NCI-H1930 (cell line): ENCODE measurements at regions not wholly inside any gene's neighbourhood (a gene's known extent, or its start where the extent isn't known, plus 50 kb on each side); places are given as distances from the start of the nearest gene placed in this dataset.

Experiments used
- DNase-seq, 2 experiments: peaks; one replicate each; lab custom pipeline; 2025; lab: John Stamatoyannopoulos, UW

- DNase-seq, result no peak
Observed at GRCh38 chr3:159904455-159904854, 84.2 kb upstream of the IL12A start.

- DNase-seq, result no peak
Observed at GRCh38 chr3:159904911-159905310, 83.7 kb upstream of the IL12A start.

- no peak for DNase-seq
Observed at GRCh38 chr3:159907828-159908227, 80.8 kb upstream of the IL12A start.

DNA sequence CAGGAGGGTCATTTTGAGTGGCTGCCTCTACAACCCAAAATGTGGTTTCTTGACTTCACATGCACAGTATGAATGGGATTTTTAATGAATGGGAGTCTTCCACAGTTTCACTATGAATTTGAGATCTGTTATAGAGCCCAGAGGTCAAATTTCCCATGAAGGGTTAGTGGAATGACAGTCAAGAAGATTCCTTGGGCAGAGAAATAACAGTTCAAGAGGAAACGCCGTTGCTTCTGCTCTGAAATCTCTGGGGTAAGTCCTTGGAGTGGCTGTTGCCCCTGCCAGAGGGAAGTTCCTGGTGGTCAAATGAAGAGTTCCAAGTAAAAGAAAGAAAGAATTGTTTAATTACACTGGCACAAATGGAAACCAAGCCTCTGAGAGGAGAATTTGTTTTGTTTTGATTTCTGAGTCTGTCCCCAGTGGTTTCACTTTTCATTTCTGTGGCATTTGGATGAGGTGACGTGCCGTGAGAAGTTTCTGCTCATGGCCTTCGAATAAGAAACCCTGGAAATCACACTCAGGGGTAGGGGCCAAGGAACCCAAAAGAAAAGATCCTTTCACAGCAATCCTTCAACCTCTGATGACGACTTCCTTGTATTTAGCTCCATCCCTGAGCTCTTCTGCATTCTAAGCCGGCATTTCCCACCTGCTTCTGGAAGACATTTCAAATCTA is 77.5 kb upstream of the IL12A start:
- DNase-seq, result no peak

- DNase-seq, result no peak
Observed at GRCh38 chr3:159911664-159912037, 77.0 kb upstream of the IL12A start.

DNA sequence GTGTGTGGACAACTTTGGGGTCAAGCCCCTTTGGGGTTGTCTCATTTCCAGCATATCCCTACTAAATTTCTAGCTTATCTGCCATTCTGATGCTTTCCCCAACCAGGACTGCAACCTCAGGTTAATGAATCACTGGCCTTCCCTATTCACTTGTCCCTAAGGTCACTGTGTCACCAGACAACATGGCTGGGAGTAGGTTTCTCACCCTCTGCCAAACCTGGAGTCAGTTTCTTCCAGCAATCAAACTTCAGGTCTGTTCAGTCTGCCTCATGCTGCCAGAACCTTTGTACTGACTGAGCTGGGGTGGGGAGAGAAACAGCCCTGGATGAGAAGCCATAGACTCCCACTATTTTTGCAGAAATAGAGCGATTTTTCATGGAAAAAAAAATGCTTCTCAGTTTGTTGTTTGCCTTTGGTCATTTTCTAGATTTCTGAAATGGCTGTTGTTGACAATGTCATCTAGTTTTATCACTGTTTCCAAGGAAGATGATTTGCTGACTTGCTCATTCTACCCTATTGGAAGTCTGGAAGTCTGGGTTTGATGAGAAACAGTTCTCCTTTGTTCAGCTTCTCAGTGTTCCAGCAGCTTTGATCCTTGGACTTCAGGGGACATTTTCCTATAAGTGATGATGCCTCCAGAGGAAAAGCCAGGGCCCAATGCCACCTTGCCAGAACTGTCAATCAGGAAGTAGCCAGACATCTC is 74.8 kb upstream of the IL12A start:
- DNase-seq, result no peak

DNA sequence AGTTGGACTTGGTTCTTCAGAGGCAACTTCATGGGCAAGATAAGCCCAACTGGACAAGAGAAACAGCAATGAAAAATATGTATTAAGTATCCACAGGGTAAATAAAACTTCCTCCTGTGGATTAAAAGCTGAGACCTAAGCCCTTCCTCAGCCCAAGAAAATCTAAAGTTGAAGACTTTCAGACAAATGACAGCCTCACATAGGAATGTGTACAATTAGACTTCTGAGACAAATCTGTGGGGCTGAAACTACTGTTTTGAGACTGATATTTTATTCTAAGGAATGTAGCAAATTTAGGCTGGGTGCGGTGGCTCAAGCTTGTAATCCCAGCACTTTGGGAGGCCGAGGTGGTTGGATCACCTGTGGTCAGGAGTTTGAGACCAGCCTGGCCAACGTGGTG is 74.2 kb upstream of the IL12A start:
- no peak for DNase-seq

- DNase-seq, result no peak
Observed at GRCh38 chr3:159916052-159916451, 72.6 kb upstream of the IL12A start.

DNA sequence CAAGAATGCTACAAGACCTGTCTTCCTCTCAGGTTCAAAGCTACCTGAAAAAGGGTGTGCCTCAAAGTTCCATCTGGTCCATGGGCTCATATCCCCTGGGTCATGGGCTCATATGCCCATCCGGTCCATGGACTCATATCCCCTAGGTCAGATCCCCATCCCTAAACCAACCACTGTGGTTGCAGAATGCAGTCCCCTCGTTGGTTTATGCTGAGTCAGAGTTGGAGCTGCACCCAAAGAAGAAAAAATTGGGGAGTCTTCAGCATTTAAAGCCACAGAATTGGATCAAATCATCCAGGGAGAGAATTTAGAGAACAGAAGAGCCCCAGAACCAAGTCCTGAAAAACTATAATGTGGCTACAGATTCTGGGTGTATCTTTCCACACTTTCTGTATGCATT is 71.5 kb upstream of the IL12A start:
- DNase-seq, result no peak

DNA sequence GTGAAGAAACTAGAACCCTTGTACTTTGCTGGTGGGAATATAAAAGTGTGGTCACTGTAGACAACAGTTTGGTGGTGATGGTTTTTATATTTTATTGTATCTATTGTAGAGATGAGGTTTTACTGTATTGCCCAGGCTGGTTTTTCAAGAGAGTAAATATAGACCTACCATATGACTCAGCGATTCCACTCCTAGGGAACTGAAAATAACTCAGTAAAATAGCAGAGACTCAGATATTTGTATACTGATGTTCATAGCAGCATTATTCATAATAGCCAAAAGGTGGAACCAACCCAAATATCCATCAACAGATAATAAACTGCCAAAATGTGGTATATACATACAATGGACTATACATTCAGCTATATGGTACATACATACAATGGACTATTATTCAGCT is 68.8 kb upstream of the IL12A start:
- no peak for DNase-seq

GRCh38 chr3:159922193-159922840 is 66.3 kb upstream of the IL12A start:
- DNase-seq, result no peak

GRCh38 chr3:159922861-159923312 is 65.7 kb upstream of the IL12A start:
- no peak for DNase-seq

DNA sequence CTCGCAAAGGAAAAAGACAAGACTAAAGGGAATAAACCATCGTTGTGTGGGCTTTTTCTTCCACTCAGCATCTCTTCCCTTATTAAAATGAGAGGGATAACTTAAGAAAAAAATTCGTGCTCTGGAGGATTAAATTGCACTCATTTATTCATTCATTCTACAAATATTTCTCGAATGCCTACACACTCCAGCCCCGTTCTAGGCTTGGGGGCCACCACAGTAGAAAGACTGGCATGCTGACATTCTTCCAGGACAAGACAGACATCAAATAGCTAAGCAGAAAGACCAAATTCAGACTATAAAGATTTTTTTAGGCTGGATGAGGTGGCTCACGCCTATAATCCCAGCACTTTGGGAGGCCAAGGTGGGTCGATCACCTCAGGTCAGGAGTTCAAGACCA is 65.3 kb upstream of the IL12A start:
- no peak for DNase-seq

DNA sequence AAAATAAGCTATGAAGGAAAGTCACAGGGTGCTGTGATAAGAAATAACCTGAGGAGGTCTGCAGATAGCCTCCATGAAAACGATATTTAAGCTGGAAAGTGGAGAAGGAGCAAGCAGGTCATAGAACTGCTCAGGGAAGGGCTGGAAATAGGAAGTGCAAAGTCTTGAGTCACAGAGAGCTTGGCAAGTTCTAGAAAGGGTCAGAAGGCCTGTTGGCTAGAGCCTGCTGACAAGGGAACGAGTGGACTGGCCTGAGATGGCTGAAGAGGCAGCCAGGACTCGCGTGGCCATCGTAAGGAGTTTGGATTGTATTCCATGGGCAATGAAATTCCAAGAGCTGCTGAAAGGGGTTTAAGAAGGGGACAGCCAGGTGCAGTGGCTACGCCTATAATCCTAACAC is 64.7 kb upstream of the IL12A start:
- DNase-seq, result no peak

DNA sequence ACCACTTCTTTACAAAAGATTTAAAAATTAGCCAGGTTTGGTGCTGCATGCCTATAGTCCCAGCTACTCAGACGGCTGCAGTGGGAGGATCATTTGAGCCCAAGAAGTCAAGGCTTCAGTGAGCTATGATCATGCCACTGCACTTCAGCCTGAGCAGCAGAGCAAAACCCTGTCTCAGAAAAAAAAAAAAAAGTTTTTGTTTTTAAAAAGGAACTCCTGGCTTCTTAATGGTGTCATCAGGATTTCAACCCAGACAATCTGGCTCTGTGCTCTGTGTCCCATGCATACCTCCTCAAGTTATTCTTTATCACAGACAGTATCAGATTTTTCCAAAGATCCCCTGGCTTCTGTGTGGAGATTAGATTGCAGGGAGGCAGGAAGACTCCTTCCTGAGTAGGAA is 64.2 kb upstream of the IL12A start:
- DNase-seq, result no peak

DNA sequence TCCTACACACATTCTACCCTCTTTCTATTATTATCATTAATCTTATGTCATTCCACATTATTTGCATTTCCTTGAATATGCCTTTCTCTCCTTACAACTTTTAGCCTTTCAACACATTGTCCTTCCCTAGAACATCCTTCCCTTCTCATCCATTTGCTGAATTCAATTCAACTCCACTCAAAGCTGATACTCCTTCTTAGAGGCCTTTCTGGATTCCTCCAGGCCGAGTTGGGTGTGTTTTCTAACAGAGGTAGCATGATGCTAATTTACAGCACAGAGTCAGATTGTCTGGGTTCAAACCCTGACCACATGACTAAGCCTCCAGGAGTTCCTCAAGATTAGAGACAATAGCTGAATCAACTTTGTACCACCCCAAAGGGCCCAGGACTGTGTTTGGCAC is 63.4 kb upstream of the IL12A start:
- no peak for DNase-seq

- DNase-seq, result no peak
Observed at GRCh38 chr3:159926573-159926972, 62.1 kb upstream of the IL12A start.

DNA sequence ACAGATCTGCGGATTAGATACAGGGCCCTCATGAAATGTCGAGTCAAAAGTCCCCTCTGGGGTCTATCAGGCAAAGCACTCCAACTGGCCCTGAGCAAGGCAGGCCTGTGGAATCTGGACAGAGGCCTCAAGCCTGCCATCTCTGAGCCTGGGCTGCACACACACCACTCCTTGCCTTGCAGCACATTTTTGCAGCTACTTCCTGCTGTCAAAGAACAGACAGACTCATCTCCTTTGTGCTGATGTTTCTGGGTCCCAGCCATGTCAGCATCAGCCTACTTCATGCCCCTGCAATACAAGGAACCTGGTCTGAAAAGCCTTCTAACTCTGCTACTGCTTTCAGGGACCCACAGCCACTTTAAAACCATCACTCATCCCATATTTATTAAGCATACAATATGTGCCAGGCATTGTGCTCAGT is 60.6 kb upstream of the IL12A start:
- DNase-seq, result no peak

GRCh38 chr3:159928666-159929065 is 60.0 kb upstream of the IL12A start:
- no peak for DNase-seq

- no peak for DNase-seq
Observed at GRCh38 chr3:159929171-159930141, 59.2 kb upstream of the IL12A start.

DNA sequence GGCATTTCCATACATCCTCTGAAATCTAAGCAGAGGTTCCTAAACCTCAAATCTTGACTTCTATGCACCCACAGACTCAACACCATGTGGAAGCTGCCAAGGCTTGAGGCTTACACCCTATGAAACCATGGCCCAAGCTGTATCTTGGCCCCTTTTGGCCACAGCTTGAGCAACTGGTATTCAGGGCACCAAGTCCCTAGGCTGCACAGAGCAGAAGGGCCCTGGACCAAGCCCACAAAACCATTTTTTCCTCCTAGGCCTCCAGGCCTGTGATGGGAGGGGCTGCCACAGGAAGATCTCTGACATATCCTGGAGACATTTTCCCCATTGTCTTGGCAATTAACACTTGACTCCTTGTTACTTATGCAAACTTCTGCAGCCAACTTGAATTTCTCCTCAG is 54.4 kb upstream of the IL12A start:
- no peak for DNase-seq

DNA sequence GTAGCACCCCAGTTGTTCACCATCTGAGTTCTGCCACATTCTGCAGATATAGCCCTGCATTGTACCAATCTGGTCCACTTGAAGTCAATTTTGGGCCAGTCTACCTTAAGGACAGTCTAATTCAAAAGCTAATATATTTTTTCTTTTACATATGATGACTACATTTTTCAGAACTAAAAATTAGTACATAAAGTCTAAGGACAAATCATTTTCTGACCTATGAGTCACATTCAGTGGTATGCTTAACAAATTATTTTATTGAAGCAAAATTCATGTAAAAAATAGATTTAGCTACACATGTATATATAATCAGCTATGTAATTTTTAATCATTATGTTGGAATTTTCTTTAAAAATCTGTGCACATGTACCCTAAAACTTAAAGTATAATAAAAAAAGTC is 52.1 kb upstream of the IL12A start:
- no peak for DNase-seq
